Activated CD4-positive, alpha-beta T cell treated with anti-CD3 and anti-CD28 coated beads, Interleukin-2, amount 10 ng/mL, durations not matched to agents 7 days and 5 days (primary cell): ENCODE measurements at regions not wholly inside any gene's neighbourhood (a gene's known extent, or its start where the extent isn't known, plus 50 kb on each side); places are given as distances from the start of the nearest gene placed in this dataset.
A peak's percentile ranks its signal among the peaks of the same experiment; 100 is the strongest.

Experiments used
- CTCF ChIA-PET: fragments of 350-600 bp; sonication (Branson Sonifier 250); formaldehyde crosslinking; loops from one replicate; lab custom pipeline; 2021; ENCODE audit warnings: antibody characterized with exemption; lab: Charles Lee
- POLR2A ChIA-PET: fragments of 350-600 bp; sonication (Branson Sonifier 250); formaldehyde crosslinking; loops from one replicate; lab custom pipeline; 2021; ENCODE audit warnings: antibody characterized with exemption; lab: Charles Lee
- DNase-seq: peaks from one replicate; pipeline ENCODE4 v3.0.0-alpha.2; 2020
- H3K27ac Mint-ChIP-seq: one replicate; pipeline ENCODE4 v1.8.0; 2021; ENCODE audit warnings: mild to moderate bottlenecking, moderate library complexity, mixed read lengths
- H3K27me3 Mint-ChIP-seq: one replicate; pipeline ENCODE4 v1.8.0; 2021; ENCODE audit warnings: mixed read lengths
- H3K36me3 Mint-ChIP-seq: one replicate; pipeline ENCODE4 v1.8.0; 2021; ENCODE audit warnings: low read depth, mixed read lengths
- H3K4me1 Mint-ChIP-seq: one replicate; pipeline ENCODE4 v1.8.0; 2021; ENCODE audit warnings: mixed read lengths
- H3K4me3 Mint-ChIP-seq: one replicate; pipeline ENCODE4 v1.8.0; 2021; ENCODE audit warnings: mild to moderate bottlenecking, moderate library complexity, mixed read lengths
- H3K9me3 Mint-ChIP-seq: one replicate; pipeline ENCODE4 v1.8.0; 2021; ENCODE audit warnings: mixed read lengths

- Mint-ChIP-seq H3K27me3 (no peaks in the 10 kb centered on the region), H3K27ac (peak overlapping the region; percentile 14), H3K4me1 (peaks cover 3% of the 10 kb centered on the region), H3K4me3 (no peak overlapping the region), H3K9me3 (peaks cover 26% of the 10 kb centered on the region), H3K36me3 (peaks cover 42% of the 10 kb centered on the region)
- DNase-seq = no peak
- ChIA-PET POLR2A (no interaction called here), CTCF (interaction anchor here (1.6 kb wide), 1 partner anchor 37 kb away, joined by 3 read pairs; no protein-coding TSS in a partner anchor)
These were observed 469.1 kb downstream of the FUT8 start for GRCh38 chr14:65881642-65882041.

- CTCF ChIA-PET = interaction anchor here (1.3 to 1.6 kb wide), 2 partner anchors 24 to 53 kb away, joined by 3 to 4 read pairs; no protein-coding TSS in a partner anchor
- H3K9me3 Mint-ChIP-seq = peaks cover 12% of the 10 kb centered on the region
- H3K4me3 Mint-ChIP-seq = no peak overlapping the region
- POLR2A ChIA-PET = no interaction called here
- no peak for DNase-seq
- peaks cover 15% of the 10 kb centered on the region for H3K36me3 Mint-ChIP-seq
- no peaks in the 10 kb centered on the region for H3K27me3 Mint-ChIP-seq
- peaks cover 3% of the 10 kb centered on the region for H3K4me1 Mint-ChIP-seq
- H3K27ac Mint-ChIP-seq = no peak overlapping the region
These were observed 476.1 kb downstream of the FUT8 start for GRCh38 chr14:65888677-65889076.

DNA sequence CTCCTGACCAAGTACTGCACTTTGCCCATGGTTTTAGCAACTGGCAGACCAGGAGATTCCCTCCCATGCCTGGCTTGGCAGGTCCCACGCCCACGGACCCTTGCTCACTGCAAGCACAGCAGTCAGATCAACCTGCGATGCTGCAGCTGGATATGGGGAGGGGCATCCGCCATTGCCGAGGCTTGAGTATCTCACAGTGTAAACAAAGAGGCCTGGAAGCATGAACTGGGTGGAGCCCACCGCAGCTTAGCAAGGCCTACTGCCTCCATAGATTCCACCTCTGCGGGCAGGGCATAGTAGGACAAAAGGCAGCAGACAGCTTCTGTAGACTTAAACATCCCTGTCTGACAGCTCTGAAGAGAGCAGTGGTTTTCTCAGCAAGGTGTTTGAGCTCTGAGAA is 479.8 kb downstream of the FUT8 start:
- DNase-seq = no peak
- Mint-ChIP-seq H3K27me3 (no peaks in the 10 kb centered on the region), H3K4me1 (peaks cover 3% of the 10 kb centered on the region), H3K4me3 (no peak overlapping the region), H3K9me3 (peaks cover 25% of the 10 kb centered on the region), H3K27ac (no peak overlapping the region), H3K36me3 (peaks cover 33% of the 10 kb centered on the region)
- ChIA-PET CTCF (interaction anchor here (1.9 kb wide), 1 partner anchor 13 kb away, joined by 5 read pairs; no protein-coding TSS in a partner anchor), POLR2A (no interaction called here)

DNA sequence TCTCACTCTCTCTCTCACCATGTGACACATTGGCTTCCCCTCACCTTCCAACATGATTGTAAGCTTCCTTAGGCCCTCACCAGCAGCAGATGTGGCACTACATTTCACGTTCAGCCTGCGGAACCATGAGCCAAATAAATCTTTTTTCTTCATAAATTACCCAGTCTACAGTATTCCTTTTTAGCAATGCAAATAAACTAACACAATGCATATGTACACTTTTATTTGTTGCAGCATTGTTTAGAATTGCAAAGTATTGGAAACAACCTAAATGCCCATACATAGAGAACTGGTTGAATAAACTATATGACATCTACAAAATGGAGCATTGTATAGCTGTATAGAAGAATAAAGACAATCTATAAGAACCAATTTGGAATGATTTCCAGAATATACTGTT is 487.6 kb downstream of the FUT8 start:
- peaks cover 2% of the 10 kb centered on the region for H3K27me3 Mint-ChIP-seq
- H3K36me3 Mint-ChIP-seq = peaks cover 53% of the 10 kb centered on the region
- ChIA-PET POLR2A (no interaction called here), CTCF (interaction anchor here (0.5 to 0.6 kb wide), 2 partner anchors 316 to 944 kb away, joined by 3 read pairs; no protein-coding TSS in a partner anchor)
- H3K27ac Mint-ChIP-seq = no peak overlapping the region
- peaks cover 26% of the 10 kb centered on the region for H3K4me1 Mint-ChIP-seq
- peaks cover 46% of the 10 kb centered on the region for H3K9me3 Mint-ChIP-seq
- H3K4me3 Mint-ChIP-seq = no peak overlapping the region
- no peak for DNase-seq

GRCh38 chr14:65901595-65901994 is 489.1 kb downstream of the FUT8 start:
- peaks cover 28% of the 10 kb centered on the region for H3K4me1 Mint-ChIP-seq
- peaks cover 42% of the 10 kb centered on the region for H3K9me3 Mint-ChIP-seq
- POLR2A ChIA-PET = no interaction called here
- no peak overlapping the region for H3K4me3 Mint-ChIP-seq
- H3K27me3 Mint-ChIP-seq = peaks cover 2% of the 10 kb centered on the region
- CTCF ChIA-PET = interaction anchor here (1.5 kb wide), 1 partner anchor 22 kb away, joined by 3 read pairs; no protein-coding TSS in a partner anchor
- DNase-seq = no peak
- no peak overlapping the region for H3K27ac Mint-ChIP-seq
- H3K36me3 Mint-ChIP-seq = peaks cover 46% of the 10 kb centered on the region

GRCh38 chr14:65904988-65905387 is 492.5 kb downstream of the FUT8 start:
- peaks cover 29% of the 10 kb centered on the region for H3K9me3 Mint-ChIP-seq
- peaks cover 31% of the 10 kb centered on the region for H3K4me1 Mint-ChIP-seq
- H3K27ac Mint-ChIP-seq = no peak overlapping the region
- DNase-seq = no peak
- peaks cover 10% of the 10 kb centered on the region for H3K27me3 Mint-ChIP-seq
- POLR2A ChIA-PET = no interaction called here
- no peak overlapping the region for H3K4me3 Mint-ChIP-seq
- CTCF ChIA-PET = interaction anchor here (0.9 to 1.4 kb wide), 3 partner anchors 8 to 25 kb away, joined by 3 read pairs; no protein-coding TSS in a partner anchor
- peaks cover 31% of the 10 kb centered on the region for H3K36me3 Mint-ChIP-seq

DNA sequence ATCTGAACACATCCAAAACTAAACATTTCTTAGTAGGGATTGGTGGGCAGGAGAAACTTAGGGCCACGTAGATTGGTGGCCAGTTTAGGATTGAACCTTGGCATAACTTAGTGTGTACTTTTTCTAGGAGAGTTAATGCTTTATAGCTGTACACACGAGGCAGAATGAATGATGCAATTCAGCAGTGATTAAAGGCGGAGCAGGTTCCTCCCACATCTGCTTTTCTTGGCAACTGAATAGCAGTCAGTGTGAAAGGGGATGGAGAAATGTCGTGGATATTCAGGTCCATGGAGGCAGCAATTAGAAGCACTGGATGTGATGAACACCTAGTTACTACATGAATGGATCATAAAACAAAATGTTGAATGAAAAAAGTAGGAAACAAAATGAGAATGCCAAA is 493.8 kb downstream of the FUT8 start:
- Mint-ChIP-seq H3K27ac (no peak overlapping the region), H3K4me3 (no peak overlapping the region), H3K27me3 (peaks cover 8% of the 10 kb centered on the region), H3K9me3 (peaks cover 16% of the 10 kb centered on the region), H3K36me3 (peaks cover 17% of the 10 kb centered on the region), H3K4me1 (peaks cover 37% of the 10 kb centered on the region)
- ChIA-PET POLR2A (no interaction called here), CTCF (interaction anchor here (1.4 kb wide), 1 partner anchor 27 kb away, joined by 3 read pairs; no protein-coding TSS in a partner anchor)
- DNase-seq = no peak

GRCh38 chr14:65906948-65907347 is 494.4 kb downstream of the FUT8 start:
- ChIA-PET POLR2A (interaction anchor here (0.9 kb wide), 1 partner anchor 27 kb away, joined by 3 read pairs; no protein-coding TSS in a partner anchor), CTCF (no interaction called here)
- H3K9me3 Mint-ChIP-seq = peaks cover 12% of the 10 kb centered on the region
- peaks cover 12% of the 10 kb centered on the region for H3K36me3 Mint-ChIP-seq
- no peak overlapping the region for H3K4me3 Mint-ChIP-seq
- no peak for DNase-seq
- peaks cover 40% of the 10 kb centered on the region for H3K4me1 Mint-ChIP-seq
- H3K27ac Mint-ChIP-seq = no peak overlapping the region
- peaks cover 8% of the 10 kb centered on the region for H3K27me3 Mint-ChIP-seq

- no peak for DNase-seq
- Mint-ChIP-seq H3K9me3 (peaks cover 18% of the 10 kb centered on the region), H3K27me3 (peaks cover 8% of the 10 kb centered on the region), H3K27ac (peak overlapping the region; percentile 16), H3K4me3 (no peak overlapping the region), H3K36me3 (peaks cover 22% of the 10 kb centered on the region), H3K4me1 (peaks cover 51% of the 10 kb centered on the region)
- CTCF ChIA-PET = no interaction called here
- POLR2A ChIA-PET = no interaction called here
These were observed 497.7 kb downstream of the FUT8 start for GRCh38 chr14:65910108-65910786.

DNA sequence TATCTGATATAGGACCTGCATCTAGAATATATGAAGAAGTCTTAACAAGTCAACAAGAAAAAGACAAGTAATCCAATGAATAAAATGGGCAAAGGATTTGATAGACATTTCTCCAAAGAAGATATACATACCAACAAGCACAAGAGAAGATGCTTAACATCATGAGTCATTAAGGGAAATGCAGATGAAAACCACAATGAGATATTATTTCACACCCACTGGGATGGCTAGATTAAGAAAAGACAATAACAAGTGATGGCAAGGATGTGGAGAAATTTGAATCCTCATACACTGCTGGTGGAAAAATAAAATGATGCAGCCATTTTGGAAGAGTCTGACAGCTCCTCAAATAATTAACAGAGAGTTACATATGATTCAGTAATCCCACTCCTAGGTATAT is 502.6 kb downstream of the FUT8 start:
- DNase-seq = no peak
- POLR2A ChIA-PET = no interaction called here
- no peak overlapping the region for H3K4me3 Mint-ChIP-seq
- CTCF ChIA-PET = interaction anchor here (0.6 to 2.2 kb wide), 3 partner anchors 9 to 693 kb away, joined by 3 to 8 read pairs (median 5); no protein-coding TSS in a partner anchor
- peaks cover 30% of the 10 kb centered on the region for H3K9me3 Mint-ChIP-seq
- no peak overlapping the region for H3K27ac Mint-ChIP-seq
- peaks cover 60% of the 10 kb centered on the region for H3K4me1 Mint-ChIP-seq
- peaks cover 2% of the 10 kb centered on the region for H3K27me3 Mint-ChIP-seq
- H3K36me3 Mint-ChIP-seq = peaks cover 40% of the 10 kb centered on the region

DNA sequence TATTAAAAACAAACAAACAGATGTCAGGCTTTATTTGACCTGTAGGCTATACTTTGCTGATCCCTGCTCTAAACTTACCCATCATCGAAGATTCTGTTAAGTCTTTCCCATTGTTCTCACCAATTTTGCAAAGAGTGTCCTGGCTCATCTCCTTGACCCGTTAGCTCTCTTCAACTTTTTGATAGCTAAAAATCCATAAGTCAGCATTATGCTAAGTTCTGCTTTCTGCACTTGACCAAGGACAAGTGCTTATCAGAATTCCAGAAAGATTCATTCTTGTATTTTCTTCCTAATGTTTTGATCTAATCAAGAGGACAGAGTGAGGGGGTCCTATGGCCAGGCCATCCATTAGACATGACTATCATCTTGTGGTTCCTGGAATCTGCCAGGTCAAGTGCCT is 503.5 kb downstream of the FUT8 start:
- Mint-ChIP-seq H3K27ac (no peak overlapping the region), H3K4me3 (no peak overlapping the region), H3K9me3 (peaks cover 30% of the 10 kb centered on the region), H3K36me3 (peaks cover 41% of the 10 kb centered on the region), H3K27me3 (peaks cover 2% of the 10 kb centered on the region), H3K4me1 (peaks cover 50% of the 10 kb centered on the region)
- POLR2A ChIA-PET = no interaction called here
- DNase-seq = no peak
- CTCF ChIA-PET = interaction anchor here (2.2 kb wide), 1 partner anchor 11 kb away, joined by 6 read pairs; no protein-coding TSS in a partner anchor

DNA sequence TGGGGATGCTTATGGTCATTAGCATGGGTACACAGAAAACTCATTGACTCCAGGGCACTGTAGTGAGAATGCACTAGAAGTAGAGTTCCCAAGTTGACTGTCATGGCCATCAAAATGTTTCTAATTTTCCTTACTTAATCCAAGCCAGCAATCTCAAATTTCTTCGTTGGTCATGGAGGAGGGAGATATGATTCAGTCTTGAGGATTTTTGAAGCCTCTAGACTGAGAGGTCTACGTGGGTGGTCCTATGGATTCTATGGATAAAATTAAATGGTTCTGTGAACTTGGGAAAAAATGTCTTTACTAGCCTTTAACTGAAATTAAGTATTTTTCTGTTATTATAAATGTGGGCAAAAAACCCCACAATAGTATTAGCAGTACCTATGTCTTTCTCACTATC is 508.5 kb downstream of the FUT8 start:
- POLR2A ChIA-PET = no interaction called here
- CTCF ChIA-PET = no interaction called here
- no peak overlapping the region for H3K4me3 Mint-ChIP-seq
- H3K9me3 Mint-ChIP-seq = peaks cover 22% of the 10 kb centered on the region
- DNase-seq = no peak
- H3K4me1 Mint-ChIP-seq = peaks cover 43% of the 10 kb centered on the region
- H3K27me3 Mint-ChIP-seq = peaks cover 2% of the 10 kb centered on the region
- no peak overlapping the region for H3K27ac Mint-ChIP-seq
- peaks cover 38% of the 10 kb centered on the region for H3K36me3 Mint-ChIP-seq

DNA sequence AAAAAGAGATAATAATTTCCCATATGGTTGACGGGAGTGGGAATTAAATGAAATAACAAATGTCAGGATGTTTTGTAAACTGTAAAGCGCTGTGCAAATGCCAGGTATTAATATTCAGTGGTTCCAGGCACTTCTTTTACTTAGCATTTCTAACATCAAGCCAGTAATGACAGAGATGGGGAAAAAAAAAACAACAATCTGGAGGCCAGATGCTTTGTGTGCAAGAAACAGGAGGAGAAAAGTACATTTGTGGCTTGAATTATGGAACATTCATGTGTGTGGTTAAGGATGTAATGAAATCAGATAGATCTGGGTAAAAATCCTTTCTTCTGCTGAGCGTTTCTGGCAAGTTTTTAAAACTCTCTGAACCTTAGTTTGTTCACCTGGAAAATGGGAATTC is 509.6 kb downstream of the FUT8 start:
- peaks cover 34% of the 10 kb centered on the region for H3K36me3 Mint-ChIP-seq
- POLR2A ChIA-PET = no interaction called here
- H3K9me3 Mint-ChIP-seq = peaks cover 16% of the 10 kb centered on the region
- no peak overlapping the region for H3K4me3 Mint-ChIP-seq
- H3K4me1 Mint-ChIP-seq = peaks cover 44% of the 10 kb centered on the region
- DNase-seq = no peak
- CTCF ChIA-PET = interaction anchor here (1.3 kb wide), 1 partner anchor 26 kb away, joined by 3 read pairs; no protein-coding TSS in a partner anchor
- no peak overlapping the region for H3K27ac Mint-ChIP-seq
- H3K27me3 Mint-ChIP-seq = no peaks in the 10 kb centered on the region
